GM12872 (cell line): ENCODE measurements at regions not wholly inside any gene's neighbourhood (a gene's known extent, or its start where the extent isn't known, plus 50 kb on each side); places are given as distances from the start of the nearest gene placed in this dataset.

Experiments used
- TF ChIP-seq, protein P1 (sequence below): IDR thresholded peaks from 3 replicates; pipeline ENCODE4 v1.5.1; 2011; ENCODE audit warnings: low read depth, mild to moderate bottlenecking, low read length, moderate library complexity; ENCODE audit not compliant: insufficient read depth

DNA sequence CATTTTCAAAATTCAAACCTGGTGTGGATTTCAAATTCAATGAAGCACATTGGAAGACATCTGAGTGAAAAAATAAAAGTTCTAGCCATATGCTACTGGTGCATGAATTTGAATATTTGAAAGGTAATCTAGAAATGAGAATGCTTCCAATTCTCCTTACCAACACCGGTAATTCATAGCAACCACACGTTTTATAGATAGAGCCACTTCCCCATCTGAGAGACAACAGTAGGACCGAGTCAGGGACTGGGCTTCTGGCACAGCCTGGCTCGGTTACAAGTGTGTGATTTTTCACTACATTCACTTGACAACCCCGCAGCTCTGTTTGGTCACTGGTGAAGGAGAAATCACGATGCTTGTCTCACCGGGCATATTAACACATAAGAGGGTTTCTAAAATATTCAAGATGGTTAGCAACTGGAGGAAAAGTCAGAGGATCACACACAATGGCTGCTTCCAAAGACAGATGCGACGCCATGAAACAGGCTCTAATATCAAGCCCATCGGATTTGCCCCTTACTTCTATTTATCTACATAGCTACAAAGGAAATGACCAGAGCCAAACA lies 86.5 kb upstream of the FOXN3 start:
- TF ChIP-seq, protein P1, sequence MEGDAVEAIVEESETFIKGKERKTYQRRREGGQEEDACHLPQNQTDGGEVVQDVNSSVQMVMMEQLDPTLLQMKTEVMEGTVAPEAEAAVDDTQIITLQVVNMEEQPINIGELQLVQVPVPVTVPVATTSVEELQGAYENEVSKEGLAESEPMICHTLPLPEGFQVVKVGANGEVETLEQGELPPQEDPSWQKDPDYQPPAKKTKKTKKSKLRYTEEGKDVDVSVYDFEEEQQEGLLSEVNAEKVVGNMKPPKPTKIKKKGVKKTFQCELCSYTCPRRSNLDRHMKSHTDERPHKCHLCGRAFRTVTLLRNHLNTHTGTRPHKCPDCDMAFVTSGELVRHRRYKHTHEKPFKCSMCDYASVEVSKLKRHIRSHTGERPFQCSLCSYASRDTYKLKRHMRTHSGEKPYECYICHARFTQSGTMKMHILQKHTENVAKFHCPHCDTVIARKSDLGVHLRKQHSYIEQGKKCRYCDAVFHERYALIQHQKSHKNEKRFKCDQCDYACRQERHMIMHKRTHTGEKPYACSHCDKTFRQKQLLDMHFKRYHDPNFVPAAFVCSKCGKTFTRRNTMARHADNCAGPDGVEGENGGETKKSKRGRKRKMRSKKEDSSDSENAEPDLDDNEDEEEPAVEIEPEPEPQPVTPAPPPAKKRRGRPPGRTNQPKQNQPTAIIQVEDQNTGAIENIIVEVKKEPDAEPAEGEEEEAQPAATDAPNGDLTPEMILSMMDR, result no peak

DNA sequence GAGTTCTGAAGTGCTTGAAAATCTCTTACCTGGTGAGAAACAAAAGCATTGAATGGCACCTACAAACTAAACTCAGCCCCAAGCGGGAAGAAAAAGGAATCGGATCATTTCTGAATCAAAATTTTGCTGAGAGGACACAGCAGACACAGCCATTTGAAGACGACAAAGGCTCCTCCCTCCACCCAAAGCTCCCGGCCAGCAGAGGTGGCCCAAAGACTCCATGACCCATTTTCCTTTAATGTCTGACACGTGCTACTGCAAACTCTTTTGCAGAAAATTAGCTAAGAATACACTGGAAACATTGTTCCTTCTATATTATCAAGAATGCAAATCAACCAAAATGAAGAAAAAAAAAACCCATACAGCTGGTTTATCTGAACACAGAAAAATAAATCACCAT lies 85.9 kb upstream of the FOXN3 start:
- TF ChIP-seq, protein P1, result no peak

DNA sequence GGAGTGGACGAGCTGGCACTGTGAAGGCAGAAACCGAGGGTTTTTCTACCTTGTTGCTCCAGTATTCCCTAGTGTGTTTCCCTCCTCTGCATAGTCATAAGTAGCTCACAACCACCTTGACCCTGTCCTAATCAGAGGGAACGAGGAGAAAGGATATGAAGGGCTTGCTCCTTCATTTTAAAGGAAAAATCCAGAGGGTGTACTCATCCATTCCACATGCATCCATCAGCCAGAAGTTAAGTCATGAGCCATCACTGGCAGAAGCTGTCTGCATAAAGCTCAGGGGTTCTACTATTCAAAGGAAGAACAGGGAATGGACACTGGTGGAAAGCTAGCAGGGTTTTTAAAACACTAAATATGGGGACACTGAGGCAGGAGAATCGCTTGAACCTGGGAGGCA lies 84.3 kb upstream of the FOXN3 start:
- TF ChIP-seq, protein P1, result no peak

DNA sequence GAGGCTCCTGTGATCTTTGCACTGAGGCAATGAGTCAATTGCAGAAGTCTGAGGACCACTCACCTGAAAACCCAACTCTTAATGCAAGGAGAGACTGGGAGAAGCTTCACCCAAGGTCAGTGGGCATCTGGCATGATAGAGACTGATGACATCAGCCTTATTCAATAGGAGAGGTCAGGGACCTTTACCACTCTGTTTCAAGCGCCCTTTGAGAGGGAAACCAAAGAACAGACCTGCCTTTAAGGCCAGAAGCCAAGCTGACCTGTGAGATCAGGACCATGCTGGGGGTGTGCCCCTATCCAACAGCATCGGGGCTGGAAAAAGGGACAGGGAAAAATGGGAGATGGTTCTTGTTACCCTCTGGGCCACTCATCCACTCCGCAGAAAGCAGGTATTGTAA lies 83.3 kb upstream of the FOXN3 start:
- TF ChIP-seq, protein P1, result no peak

DNA sequence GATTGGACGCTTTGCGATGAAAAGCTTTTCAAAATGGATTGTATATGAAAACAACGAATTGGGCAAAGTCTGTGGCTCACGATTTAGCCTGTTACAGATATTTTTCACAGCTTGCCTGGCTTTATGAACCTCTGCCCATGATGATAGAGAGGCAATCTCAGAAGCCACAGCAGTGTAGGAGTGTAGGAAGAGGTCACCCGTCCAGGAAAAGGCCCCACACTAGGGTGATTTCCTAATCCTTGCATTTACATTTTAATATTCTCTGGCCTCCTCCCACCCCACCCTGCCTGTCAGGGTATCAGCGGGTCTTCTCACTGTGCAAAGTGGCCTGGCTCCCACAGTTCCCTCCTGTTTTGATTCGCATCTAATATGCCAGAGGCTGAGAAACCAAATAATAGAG lies 81.8 kb upstream of the FOXN3 start:
- TF ChIP-seq, protein P1, result no peak

DNA sequence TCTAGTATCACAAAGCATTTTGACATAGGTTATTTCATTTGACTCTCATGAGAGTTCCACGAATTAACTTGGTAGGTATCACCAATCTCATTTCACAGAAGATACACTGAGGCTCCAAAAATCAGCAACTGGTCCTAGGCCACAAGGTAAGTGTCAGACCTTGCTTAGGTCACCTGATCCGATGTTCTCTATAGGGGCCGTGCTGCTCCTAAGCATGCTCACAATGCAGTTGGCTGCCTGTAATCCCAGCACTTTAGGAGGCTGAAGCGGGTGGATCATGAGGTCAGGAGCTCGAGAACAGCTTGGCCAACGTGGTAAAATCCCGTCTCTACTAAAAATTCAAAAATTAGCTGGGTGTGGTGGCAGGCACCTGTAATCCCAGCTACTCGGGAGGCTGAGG lies 78.7 kb upstream of the FOXN3 start:
- TF ChIP-seq, protein P1, result no peak

DNA sequence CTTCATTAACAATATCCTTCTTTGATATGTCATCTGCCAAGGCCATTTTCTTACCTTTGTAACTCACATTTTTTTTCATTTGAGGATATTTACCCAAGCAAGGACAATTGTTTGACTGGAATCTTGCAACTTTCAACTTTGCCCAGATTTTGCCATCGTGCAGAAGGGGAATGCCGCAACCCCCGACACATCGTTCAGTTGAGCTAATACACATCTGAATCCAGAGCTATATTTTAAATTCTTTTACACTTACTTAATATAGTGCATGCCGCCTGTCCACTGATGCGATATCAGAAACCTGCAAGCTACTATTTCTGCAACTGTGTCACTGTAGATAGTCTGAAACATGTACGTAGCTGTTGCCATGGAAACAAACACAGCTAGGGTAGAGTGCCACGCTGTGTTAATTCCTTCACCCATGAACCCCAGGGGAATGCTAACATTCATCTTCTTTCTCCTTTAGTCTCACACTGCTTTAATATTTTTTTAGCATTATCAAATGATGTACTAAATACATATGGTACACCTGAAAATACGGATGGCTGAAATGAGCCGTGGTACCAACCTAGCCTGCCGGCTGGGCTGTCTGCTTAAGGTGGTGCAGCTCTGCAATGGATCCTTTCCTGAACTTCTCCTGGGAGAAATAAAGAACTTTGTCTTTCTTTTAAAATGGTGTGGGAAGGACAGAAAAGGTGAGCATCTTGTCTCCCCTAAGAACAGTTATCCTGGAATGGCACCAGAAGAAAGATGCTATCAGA lies 77.0 kb upstream of the FOXN3 start:
- TF ChIP-seq, protein P1, result no peak
